Upper lobe of left lung (tissue), 6 donors: ENCODE measurements at regions not wholly inside any gene's neighbourhood (a gene's known extent, or its start where the extent isn't known, plus 50 kb on each side); places are given as distances from the start of the nearest gene placed in this dataset.
A peak's percentile ranks its signal among the peaks of the same experiment; 100 is the strongest.
"Not testable (repeated sequence)": the region's sequence is repeated elsewhere in the genome, so short reads cannot be mapped to it uniquely, and the experiment has no call there.

ENCODE experiments used
- ATAC-seq, 2 donors: fragments of 200-7000 bp; cut with Tn5 transposase; one replicate each; pipeline ENCODE4 v1.9.1; 2022; ENCODE audit warnings: mild to moderate bottlenecking in 2 of 2, moderate library complexity in 2 of 2; ENCODE audit not compliant: low FRiP score in 2 of 2
- DNase-seq, 2 donors: peaks; one replicate each; pipeline ENCODE4 v3.0.0-alpha.2; 2019 to 2020
- H3K27ac ChIP-seq, 4 donors: fragments of 200-600 bp; sonication (generic); one replicate each; pipeline ENCODE4 v1.5.1; 2016 to 2019
- H3K27me3 ChIP-seq, 4 donors: fragments of 200-600 bp; sonication (generic); one replicate each; pipeline ENCODE4 v1.5.1; 2017 to 2019
- H3K36me3 ChIP-seq, 4 donors: fragments of 200-600 bp; sonication (generic); one replicate each; pipeline ENCODE4 v1.5.1; 2016 to 2019
- H3K4me1 ChIP-seq, 4 donors: fragments of 200-600 bp; sonication (generic); one replicate each; pipeline ENCODE4 v1.5.1; 2018 to 2019
- H3K4me3 ChIP-seq, 4 donors: fragments of 200-600 bp; sonication (generic); one replicate each; pipeline ENCODE4 v1.5.1; 2017 to 2019; ENCODE audit warnings: mild to moderate bottlenecking in 2 of 4, moderate library complexity in 1 of 4
- H3K9me3 ChIP-seq, 4 donors: fragments of 200-600 bp; sonication (generic); one replicate each; pipeline ENCODE4 v1.5.1; 2018 to 2019
- CTCF ChIP-seq, 6 experiments: fragments of 450-650 bp in 4 of 6; fragments of 200-600 bp in 2 of 6; sonication (generic) in 2 of 6; IDR thresholded peaks; one replicate each; pipeline ENCODE4 v1.5.1; 2016 to 2019; ENCODE audit warnings: antibody characterized with exemption in 6 of 6
- EP300 ChIP-seq, 4 donors: sonication (generic); formaldehyde crosslinking; IDR thresholded peaks; one replicate each; pipeline ENCODE4 v1.5.1; 2017; ENCODE audit warnings: antibody characterized with exemption in 4 of 4, control low read depth in 2 of 4
- POLR2A ChIP-seq, 4 donors: fragments of 450-650 bp; IDR thresholded peaks; one replicate each; pipeline ENCODE4 v1.5.1; 2016 to 2017; ENCODE audit warnings: antibody characterized with exemption in 4 of 4, mild to moderate bottlenecking in 2 of 4
- POLR2AphosphoS5 ChIP-seq, 2 donors: sonication (generic); formaldehyde crosslinking; IDR thresholded peaks; one replicate each; pipeline ENCODE4 v1.5.1; 2017; ENCODE audit warnings: antibody characterized with exemption in 2 of 2
- WGBS, 2 donors: methylation state at CpG; one replicate each; pipeline ENCODE4 v1.1.5; 2017 to 2018; 5-methylcytosine and 5-hydroxymethylcytosine counted together
- donor health status: DM: no; HTN: no; CAD: no; lungs with moderate emphysema.
- donor health status: DM: no; HTN: yes; CAD: no; lungs with severe emphysema.

DNA sequence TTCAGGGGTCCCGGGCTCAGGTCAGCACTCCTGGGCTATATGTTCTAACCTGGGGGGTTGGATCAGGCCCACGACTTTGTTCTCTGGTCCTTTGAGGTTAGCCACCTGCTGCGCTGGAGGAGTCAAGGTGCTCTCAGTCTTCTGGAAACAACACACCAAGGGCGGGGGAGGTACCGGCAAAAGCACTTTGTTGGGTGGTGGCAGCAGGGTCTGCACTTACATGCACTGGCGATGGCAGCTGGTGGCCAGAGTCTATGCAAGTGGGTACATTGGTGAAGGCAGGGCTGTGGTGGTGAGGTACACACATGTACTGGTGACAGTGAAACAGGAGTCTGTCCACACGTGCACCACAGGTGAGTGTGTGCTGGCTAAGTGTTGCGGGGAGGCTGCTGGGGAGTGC lies 194.2 kb upstream of the MAGI2 start:
- TF ChIP-seq POLR2A (IDR thresholded peaks at IDR 0.05) (no peak), EP300 (IDR thresholded peaks at IDR 0.05) (no peak), CTCF (IDR thresholded peaks at IDR 0.05) (no peak), POLR2AphosphoS5 (IDR thresholded peaks at IDR 0.05) (no peak)
- Histone ChIP-seq H3K36me3 (no peaks in the 10 kb centered on the region), H3K27me3 (no peaks in the 10 kb centered on the region), H3K9me3 (no peaks in the 10 kb centered on the region), H3K27ac (no peak overlapping the region), H3K4me1 (no peaks in the 10 kb centered on the region), H3K4me3 (no peak overlapping the region)
- DNase-seq: no peak
- WGBS, 2 donors: 69 to 92% methylated on average over 4 to 8 of the region's 8 CpGs
- peak in 1 of 2 donors; percentile 17 for ATAC-seq

DNA sequence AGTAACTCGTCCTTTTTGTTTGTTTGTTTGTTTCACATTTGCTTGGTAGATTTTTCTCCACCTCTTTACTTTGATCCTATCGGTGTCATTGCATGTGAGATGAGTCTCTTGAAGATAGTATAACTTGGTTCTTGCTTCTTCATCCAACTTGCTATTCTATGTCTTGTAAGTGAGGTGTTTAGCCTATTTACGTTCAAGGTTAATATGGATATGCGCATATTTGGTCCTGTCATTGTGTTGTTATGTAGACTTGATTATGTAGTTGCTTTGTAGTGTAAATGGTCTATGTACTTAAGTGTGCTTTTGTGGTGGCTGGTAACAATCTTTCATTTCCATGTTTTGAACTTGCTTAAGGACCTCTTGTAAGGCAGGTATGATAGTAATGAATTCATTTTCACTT lies 192.8 kb upstream of the MAGI2 start:
- Histone ChIP-seq H3K27me3 (no peaks in the 10 kb centered on the region), H3K27ac (no peak overlapping the region), H3K4me3 (no peak overlapping the region), H3K4me1 (no peaks in the 10 kb centered on the region), H3K9me3 (no peaks in the 10 kb centered on the region), H3K36me3 (no peaks in the 10 kb centered on the region)
- 83 to 88% methylated on average over 4 of the region's 4 CpGs for WGBS, 2 donors
- TF ChIP-seq CTCF (IDR thresholded peaks at IDR 0.05): no peak
- no peak for TF ChIP-seq POLR2AphosphoS5 (IDR thresholded peaks at IDR 0.05)
- no peak for TF ChIP-seq POLR2A (IDR thresholded peaks at IDR 0.05)
- no peak for TF ChIP-seq EP300 (IDR thresholded peaks at IDR 0.05)
- no peak for ATAC-seq
- no peak for DNase-seq

DNA sequence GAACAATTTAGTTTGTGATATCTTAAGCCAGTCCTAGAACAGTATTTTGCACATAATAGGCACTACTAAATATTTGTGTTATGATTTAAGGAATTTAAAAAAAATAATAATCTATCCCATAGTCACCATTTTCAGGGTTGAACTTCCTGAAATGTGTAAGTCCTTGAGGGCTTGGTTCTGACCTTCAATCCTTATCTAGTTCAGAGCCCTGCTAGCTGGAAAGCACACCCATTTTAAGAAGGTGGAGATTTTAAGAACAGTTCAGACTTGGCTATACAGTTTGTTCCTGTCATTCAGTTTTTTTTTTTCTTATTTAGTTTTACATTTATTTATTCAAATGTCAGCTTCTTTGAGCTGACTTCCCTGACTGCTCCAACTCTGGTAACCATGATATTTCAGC lies 183.4 kb upstream of the MAGI2 start:
- Histone ChIP-seq H3K4me1 (no peaks in the 10 kb centered on the region), H3K27ac (no peak overlapping the region), H3K4me3 (no peak overlapping the region), H3K9me3 (no peaks in the 10 kb centered on the region), H3K36me3 (no peaks in the 10 kb centered on the region), H3K27me3 (no peaks in the 10 kb centered on the region)
- no peak for ATAC-seq
- DNase-seq: no peak
- no peak for TF ChIP-seq POLR2AphosphoS5 (IDR thresholded peaks at IDR 0.05)
- no peak for TF ChIP-seq CTCF (IDR thresholded peaks at IDR 0.05)
- TF ChIP-seq EP300 (IDR thresholded peaks at IDR 0.05): no peak

DNA sequence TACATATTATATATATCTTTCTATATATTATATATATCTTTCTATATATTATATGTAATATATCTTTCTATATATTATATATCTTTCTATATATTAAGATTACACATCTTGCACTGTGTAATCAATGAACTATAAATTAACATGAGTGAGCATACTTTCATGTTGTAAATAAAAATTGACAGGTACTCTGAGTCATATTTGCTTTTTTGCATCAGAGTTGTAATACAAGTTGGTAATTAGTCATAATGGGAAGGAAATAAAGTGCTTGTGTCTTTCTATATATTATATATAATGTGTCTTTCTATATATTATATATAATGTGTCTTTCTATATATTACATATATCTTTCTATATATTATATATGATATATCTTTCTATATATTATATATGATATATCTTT lies 172.5 kb upstream of the MAGI2 start:
- not testable (repeated sequence) for H3K4me3 ChIP-seq, H3K27me3 ChIP-seq, H3K9me3 ChIP-seq, H3K36me3 ChIP-seq, ATAC-seq, H3K4me1 ChIP-seq, DNase-seq, H3K27ac ChIP-seq

DNA sequence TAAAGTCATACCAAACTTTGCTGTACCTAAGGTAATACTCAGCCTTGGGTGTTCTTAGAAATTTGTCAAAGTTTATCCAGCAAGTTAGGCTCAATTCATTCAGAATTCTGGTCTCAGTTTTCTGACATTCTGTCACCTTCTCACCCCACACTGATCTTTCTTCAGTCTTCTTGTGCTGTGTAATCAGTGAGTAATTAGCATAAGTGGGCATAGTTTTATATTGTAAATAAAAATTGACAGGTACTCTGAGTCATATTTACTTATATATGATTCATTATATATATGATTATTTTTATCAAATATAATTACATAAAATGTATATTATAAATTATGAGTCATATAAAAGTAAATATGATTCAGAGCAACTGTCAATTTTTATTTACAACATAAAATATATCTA lies 170.9 kb upstream of the MAGI2 start:
- H3K4me3 ChIP-seq: no peak overlapping the region
- no peaks in the 10 kb centered on the region for H3K9me3 ChIP-seq
- H3K36me3 ChIP-seq: no peaks in the 10 kb centered on the region
- ATAC-seq (no peak), DNase-seq (no peak)
- H3K27me3 ChIP-seq: no peaks in the 10 kb centered on the region
- no peak overlapping the region for H3K27ac ChIP-seq
- no peaks in the 10 kb centered on the region for H3K4me1 ChIP-seq
- TF ChIP-seq CTCF (IDR thresholded peaks at IDR 0.05) (no peak), POLR2A (IDR thresholded peaks at IDR 0.05) (no peak), EP300 (IDR thresholded peaks at IDR 0.05) (no peak), POLR2AphosphoS5 (IDR thresholded peaks at IDR 0.05) (no peak)

DNA sequence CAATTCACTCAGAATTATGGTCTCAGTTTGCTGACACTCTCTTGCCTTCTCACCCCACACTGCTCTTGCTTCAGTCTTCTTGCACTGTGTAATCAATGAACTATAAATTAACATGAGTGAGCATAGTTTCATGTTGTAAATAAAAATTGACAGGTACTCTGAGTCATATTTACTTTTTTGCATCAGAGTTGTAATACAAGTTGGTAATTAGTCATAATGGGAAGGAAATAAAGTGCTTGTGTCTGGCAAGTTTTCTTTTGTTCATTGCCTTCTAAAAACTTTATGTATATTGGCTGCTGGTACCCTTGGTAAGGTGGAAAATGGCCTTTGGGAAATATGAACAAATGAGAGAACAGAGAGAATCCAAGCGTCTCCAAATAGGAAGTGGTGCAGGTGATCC lies 169.3 kb upstream of the MAGI2 start:
- no peak for TF ChIP-seq POLR2A (IDR thresholded peaks at IDR 0.05)
- no peak for TF ChIP-seq EP300 (IDR thresholded peaks at IDR 0.05)
- TF ChIP-seq CTCF (IDR thresholded peaks at IDR 0.05): no peak
- no peak for TF ChIP-seq POLR2AphosphoS5 (IDR thresholded peaks at IDR 0.05)
- Histone ChIP-seq H3K9me3 (no peaks in the 10 kb centered on the region), H3K27ac (no peak overlapping the region), H3K4me3 (no peak overlapping the region), H3K36me3 (no peaks in the 10 kb centered on the region), H3K4me1 (no peaks in the 10 kb centered on the region), H3K27me3 (no peaks in the 10 kb centered on the region)
- no peak for ATAC-seq
- whole genome bisulfite sequencing, 2 donors: 80 to 91% methylated on average over 1 of the region's 1 CpG
- no peak for DNase-seq
